GM18517 (cell line): ENCODE measurements at regions not wholly inside any gene's neighbourhood (a gene's known extent, or its start where the extent isn't known, plus 50 kb on each side); places are given as distances from the start of the nearest gene placed in this dataset.
"Not testable (repeated sequence)": the region's sequence is repeated elsewhere in the genome, so short reads cannot be mapped to it uniquely, and the experiment has no call there.

ENCODE experiments used
- ATAC-seq: cut with Tn5 transposase; IDR thresholded peaks from one replicate; pipeline ENCODE4 v1.9.1; 2021; ENCODE audit warnings: mild to moderate bottlenecking, moderate library complexity; ENCODE audit not compliant: unreplicated experiment

DNA sequence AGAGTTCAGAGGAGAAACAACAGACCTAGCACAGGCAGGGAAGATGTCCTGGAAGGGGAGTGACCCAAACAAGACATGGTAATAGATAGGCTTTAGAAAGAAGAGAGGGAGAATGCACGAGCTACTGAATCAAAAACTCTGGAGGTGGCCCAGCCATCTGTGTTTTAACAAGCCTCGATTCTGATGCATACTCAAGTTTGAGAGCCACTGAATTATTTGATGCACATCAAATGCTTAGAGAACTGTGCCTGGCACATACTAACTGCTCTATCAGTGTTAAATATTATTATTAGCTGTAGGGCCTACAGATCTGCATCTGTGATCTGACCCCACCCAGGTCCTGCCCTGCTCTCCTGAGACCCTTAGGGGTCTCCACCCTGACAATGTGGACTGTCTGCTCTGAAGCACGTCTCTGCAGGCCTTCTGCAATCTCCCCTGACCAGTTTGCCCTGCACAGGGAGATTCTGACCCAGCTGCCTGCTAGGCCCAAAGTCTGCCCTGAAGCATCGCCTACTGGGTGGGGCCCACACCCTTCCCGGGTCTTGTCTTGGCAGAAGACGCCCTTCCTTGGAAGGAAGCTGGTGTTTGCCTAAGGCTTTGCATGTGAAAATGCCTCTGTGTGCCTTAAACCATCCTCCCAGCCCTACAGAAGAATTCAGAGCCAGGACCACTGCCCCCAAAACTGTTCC is 201.5 kb upstream of the KLF3 start:
- no peak for ATAC-seq

DNA sequence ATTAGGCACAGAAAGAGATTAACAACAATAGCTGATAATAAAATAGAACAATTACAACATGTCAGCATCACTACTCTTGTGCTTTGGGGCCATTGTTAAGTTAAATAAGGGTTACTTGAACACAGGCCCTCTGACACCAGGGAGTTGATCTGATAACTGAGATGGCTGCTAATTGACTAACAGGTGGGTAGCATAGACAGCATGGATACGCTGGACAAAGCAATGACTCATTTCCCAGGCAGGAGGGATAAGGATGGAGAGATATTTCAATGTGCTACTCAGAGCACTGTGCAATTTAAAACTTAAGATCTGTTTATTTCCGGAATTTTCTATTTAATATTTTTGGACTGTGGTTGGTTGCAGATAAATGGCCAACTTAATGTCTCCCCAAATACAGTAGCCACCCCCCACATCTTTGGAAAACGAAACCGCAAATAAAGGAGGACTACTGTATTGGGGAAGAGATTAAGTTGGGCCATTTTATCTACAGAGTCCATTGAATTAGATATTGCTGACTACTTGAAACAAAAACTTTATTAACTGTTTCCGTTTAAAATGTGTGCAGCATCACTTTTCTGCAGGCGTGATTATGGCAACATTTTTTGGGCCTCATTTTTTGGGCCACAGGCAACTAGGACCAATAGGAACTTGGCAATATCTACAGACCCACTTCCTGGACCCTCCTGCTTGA is 200.6 kb upstream of the KLF3 start:
- ATAC-seq, result no peak

DNA sequence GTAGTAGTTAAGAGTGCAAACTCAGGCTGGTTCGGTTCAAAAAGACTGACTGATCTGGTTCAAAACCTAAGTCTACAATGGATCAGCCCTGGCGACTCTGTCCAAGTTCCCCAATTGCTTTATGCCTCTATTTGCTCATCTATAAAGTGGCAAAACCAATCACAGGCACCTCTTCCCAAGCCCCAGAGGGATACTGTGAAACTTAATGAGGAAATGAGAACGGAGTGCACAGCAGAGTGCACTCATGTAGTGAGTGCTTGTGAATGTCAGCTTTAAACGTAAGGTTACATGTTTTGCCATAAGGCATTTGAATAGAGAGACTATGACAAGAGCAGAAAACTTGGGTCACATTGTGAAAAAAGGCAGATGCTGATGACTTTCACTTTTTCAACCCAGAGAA is 199.7 kb upstream of the KLF3 start:
- no peak for ATAC-seq

DNA sequence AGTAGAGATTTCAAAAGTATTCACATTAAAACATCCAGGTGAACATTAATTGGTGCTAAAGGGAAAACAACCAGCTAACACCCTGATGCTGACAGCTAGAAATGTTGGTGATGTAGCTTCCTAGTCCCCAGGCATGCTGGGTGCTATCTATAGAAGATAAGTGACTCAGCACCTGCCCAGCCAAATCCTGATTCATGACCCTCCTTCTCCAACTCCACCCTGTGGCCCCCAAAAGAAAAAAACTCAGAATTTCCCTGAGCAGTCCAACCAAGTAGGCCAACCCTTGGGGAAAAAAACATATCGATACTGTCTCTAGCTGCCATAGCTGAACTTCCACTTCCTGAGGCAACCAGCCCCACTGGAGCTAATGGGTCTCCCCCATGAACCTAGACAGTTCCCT is 197.6 kb upstream of the KLF3 start:
- no peak for ATAC-seq

DNA sequence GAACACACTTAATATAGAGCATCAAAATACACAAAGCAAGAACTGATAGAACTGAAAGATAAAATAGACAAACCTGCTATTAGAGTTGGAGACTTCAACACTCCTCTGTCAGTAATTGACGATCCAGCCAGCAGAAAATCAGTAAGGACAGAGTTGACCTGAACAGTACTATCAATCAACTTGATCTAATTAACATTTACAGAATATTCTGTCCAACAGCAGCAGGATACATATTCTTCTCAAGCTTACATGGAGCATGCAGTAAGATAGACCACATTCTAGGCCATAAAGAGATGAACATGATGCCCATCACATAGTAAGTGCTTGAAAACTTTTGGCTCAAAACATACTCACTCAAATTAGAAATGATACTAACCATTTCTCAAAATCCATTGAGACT is 196.7 kb upstream of the KLF3 start:
- no peak for ATAC-seq

DNA sequence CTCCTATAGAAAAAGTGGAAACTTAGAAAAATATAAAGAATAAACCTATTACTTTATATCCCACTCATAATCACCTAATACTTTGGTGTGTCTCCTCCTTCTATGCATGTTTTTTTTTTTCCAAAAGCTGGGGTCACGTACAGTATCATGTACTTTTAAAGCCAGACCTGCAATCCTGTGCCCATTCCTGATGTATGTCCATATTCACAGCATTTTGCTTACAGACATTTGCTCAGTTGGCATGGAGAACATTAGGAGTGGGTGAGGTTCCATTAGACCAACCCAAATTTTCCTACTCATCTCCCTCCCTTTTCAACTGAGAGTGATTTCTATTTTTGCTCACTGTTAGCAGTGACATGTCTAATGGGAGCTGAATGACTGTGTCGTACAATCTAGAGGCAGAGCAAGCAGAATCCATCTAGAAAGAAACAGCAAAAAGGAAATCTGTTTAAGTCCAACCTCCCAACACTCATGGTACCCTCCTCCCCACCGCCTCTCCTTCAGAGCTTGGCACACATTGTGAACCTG is 195.6 kb upstream of the KLF3 start:
- no peak for ATAC-seq

DNA sequence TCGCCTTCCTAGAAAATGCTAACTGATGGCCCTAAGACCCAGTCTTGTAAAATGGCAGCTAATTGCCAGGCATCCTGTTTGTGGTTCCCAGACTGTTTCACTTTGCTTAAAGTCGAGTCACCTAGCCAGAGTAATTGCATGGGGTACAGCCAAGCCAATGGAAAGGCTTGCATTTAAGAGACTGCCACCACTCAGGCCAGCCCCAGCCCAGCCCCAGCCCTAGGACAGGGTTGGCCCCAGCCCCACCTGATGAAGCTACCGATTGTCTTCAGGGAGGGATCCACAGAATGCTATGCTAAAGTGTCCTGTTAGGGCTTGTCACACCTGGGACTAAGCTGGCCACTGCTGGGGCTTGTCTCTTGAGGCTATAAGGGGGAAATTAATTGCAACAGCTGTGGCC is 194.6 kb upstream of the KLF3 start:
- no peak for ATAC-seq

DNA sequence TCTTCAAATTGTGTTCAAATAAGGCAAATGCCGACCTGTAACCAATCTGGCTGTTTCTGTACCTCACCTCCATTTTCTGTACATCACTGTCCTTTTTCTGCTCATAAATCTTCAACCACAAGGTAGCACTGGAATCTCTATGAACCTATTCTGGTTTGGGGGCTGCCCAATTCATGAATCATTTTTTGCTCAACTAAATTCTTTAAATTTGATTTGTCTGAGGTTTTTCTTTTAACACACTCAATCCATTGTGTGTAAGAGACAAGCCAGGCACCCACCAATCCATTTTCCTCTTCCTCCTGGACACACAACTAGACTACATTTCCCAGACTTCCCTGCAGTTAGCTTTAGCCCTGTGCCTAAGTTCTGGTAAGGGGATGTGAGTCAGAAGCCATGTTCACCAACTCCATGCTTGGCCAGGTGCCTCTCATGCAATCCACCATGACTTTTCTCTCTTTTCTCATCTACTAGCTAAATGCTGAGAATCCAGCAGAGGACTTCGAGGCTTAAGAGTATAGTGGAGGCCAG is 193.2 kb upstream of the KLF3 start:
- no peak for ATAC-seq

DNA sequence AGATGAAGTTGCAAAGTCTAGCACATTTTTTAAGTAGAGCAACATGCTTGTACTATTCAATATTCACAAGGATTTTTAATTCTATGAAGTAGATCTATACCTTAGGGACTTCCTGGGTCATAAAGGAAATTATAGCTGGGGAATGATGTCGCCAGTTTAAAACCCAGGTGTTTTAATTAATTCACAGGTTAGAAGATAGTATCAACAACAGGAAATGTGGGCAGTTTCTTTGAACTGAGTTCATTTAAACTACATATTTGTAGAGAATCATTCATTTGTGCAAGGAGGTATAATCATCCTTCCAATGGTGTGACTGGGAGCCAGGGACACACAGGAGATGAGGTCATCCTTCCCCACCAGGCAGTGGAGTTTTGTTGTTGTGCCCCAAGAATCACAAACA is 181.3 kb upstream of the KLF3 start:
- ATAC-seq, result no peak

DNA sequence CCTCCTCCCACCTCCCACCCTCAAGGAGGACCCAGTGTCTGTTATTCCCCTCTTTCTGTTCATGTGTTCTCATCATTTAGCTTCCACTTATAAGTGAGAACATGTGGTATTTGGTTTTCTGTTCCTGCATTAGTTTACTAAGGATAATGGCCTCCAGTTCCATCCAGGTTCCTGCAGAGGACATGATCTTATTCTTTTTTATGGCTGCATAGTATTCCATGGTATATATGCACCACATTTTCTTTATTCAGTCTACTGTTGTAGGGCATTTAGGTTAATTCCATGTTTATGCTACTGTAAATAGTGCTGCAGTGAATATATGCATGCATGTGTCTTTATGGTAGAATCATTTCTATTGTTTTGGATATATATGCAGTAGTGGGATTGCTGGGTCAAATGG is 180.4 kb upstream of the KLF3 start:
- not testable (repeated sequence) for ATAC-seq

DNA sequence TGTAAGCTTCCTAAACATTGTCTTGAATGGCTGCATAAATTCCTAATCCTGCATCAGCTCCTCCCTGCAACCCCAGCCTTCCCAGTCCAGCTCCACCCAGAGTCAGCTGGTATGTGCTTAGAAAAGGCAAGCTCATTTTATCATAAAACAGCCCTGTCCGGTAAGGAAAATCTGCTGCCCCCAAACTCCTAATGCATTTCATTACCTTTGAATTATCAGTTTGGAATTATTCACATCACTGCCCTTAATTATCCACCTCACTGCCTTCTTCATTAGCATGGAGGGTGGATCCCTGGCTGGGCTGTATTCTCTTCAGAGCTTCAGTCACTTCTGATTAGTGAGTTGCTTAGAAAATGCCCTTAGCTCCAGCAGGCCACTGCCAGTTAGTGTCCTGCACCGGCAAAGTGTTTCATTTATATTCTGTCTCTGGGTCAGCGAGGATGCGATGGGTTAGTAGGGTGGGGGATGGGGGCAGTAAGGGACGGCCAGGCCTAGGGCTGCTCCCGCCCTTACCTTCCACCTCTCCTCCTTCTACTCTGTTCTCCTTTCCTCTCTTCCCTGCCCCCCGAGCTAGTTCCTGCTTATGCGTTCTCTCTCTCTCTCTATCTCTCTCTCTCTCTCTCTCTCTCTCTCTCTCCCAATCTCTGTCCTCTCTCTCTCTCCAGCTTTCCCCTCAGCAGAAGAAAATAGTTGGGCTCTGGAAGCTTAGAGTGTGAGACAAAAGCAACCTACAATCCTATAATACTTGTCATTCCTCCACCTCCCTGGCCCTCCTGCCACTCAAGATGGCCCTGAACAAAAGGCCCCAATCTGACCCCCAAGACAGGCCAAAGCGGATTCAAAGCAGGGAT is 174.8 kb upstream of the KLF3 start:
- ATAC-seq, result no peak

DNA sequence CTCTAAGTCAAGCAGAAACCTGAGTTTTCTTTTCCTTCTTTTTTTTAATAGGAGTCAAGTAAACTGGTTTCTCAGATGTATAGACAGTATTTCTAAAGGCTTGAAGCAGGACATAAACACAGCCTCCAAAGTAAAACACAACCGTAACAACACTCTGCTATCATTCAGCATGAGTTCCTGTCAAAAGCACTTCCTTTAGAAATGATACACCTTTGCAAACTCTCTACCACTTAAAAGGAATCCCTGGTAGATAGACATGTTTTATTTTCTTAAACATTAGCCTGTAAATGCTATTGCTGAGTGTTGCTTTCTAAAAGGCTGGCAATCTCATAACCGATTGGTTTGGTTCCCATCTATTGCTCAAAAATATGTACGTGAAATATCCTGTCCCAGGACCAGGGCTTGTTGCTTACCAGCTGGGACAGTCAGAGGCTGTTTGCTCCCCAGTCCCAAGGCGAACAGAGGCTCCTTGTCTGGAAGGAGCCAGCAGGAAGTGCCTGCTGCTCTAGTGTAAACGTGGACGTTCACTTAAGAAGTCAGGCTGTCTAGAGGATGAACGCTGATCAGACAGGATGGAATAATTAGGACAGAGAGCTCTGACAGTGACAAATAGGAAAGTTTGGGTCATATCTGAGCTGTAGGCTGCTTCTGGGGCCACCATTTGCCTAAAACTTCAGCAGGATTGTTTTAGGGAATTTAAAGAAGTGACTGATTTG is 173.9 kb upstream of the KLF3 start:
- ATAC-seq, result no peak

DNA sequence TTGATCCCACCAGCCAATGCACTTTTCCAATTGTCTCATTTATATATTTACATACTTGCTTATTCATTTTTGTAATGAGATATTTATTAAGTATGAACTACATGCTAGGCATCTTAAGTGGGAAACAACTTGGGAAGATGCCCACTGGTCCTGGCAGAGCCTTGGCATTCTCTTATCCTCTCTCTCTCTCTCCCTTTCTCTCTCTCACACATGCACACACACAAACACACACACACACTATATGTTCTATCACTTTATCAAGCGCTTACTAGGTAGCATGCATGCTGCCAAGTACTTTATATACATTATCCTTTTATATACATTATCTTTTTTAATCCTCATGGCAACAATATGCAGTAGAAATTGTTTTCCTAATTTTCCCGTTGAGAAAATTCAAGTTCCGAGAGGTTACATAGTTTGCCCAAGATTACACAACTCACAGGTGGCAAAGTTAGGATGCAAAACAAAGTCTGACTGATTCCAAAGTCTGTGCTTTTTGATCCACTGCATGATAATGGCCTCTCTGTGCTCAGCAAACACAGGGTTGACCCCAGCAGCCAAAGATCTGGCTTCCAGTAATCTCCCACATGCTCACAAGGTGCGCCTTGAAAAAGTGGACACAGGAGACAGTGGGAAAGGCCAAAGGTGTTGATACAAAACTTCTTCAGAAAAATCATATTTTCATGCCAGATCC is 173.1 kb upstream of the KLF3 start:
- ATAC-seq, result no peak

DNA sequence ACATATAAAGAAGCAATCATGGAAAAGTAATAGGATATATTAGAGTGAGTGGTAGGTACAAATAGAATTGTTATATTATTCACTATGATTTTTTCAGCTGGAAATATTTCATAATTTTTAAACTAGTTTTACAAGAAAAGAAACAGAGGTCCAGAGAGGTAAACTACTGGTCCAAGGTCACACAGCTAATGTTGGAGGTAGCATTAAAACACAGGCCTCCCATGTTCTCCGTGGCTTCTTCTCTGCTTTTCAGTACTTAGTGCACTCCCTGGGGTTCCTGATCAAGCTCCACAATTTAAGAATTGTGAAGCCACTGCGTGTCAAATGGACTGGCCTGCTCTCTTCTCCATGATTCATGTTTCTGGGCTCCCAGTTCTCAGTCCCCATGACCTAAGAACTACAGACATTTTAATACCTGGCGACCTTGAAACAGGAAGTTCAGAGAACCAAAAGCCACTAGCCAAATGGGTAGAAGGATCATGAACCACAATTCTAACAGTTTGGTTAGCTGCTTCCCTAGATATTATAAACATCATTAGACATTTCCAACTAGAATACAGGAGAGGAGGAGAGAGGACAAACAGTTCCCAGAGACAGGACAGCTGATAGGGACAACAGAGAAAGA is 172.0 kb upstream of the KLF3 start:
- ATAC-seq, result no peak

DNA sequence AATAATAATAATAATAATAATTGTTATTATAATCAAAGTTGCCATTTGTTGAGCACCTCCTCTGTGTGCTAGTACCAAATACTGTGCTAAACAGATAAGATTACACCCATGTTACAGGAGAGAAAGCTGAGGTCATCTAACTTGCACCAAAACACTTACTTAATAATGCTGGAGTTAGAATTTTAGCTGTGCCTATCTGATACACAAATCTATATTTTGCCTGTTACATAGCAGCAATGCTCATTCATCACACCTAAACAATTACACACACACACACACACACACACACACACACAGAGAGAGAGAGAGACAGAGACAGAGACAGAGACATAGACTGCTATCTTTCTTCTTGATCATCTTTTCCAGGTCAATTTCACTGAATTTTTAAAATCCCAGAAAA is 170.9 kb upstream of the KLF3 start:
- ATAC-seq, result no peak

DNA sequence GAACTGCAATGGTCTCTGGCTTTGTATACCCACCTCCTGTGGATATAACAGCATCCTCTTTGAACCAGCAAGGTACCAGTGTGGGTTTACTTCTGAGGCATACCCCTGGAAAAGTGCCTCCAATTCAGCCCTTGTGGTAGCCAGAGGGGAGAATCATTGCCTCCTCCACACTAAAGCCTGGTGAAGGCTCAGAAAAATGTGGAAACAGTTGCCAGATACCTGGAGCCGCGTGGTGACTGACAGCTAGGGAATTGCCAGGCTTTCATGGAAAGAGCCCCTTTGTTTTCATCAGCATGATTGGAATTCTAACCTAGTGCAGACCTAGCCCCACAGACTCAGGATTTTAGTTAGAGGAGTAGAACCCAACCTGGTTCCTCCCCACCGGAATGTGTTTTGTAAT is 168.6 kb upstream of the KLF3 start:
- ATAC-seq, result no peak

DNA sequence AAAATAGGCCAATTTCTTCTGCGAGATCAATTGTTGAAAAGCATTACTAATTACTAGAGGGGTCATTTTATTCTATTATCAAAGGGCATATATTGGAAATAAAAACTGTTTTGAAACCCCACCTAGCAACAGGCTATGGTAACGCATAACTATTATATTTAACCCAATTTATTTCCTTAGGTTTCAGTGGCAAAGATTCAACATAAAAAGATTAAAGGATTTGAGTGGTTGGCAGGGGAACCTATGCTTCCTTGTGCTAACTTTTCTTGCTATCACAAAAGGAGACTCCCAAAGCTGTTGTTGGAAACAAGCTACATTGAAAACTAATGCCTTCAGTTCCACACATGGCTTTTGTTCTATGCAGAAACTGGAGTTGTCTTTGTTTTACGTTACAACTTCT is 166.9 kb upstream of the KLF3 start:
- no peak for ATAC-seq

DNA sequence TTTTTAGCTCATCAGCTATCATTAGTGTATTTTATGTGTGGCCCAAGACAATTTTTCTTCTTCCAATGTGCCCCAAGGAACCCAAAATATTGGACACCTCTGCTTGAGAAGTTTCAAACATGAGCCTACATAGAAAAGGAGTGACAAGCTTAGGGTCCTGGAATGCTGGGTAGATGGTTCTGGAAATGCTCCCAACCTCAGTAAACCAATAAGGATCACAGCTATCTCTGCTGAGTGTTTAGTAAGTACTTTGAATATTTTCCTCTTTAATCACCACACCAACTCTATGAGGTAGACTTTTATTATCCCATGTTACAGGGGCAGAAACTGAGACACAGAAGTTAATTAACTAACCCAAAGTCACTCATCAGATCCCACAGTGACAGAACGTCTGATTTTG is 164.9 kb upstream of the KLF3 start:
- no peak for ATAC-seq

DNA sequence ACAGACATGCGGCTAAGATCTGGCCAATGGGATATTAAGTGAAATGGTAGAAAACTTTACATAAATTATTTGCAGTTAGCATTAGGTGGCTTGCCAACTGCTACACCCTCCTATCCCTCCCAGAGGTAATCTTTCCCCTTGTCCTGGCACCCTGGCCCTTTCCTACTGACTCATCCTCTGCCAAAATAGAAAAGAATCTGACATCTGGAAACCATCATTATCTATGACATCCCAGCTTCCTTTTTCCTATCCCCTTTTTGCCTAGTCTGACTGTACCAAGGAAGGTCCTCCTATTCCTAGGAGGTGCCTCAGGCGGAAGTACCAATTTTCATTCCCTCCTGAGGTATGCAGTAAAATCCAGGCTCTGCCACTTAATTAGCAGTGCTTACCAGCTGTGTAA is 163.6 kb upstream of the KLF3 start:
- no peak for ATAC-seq

DNA sequence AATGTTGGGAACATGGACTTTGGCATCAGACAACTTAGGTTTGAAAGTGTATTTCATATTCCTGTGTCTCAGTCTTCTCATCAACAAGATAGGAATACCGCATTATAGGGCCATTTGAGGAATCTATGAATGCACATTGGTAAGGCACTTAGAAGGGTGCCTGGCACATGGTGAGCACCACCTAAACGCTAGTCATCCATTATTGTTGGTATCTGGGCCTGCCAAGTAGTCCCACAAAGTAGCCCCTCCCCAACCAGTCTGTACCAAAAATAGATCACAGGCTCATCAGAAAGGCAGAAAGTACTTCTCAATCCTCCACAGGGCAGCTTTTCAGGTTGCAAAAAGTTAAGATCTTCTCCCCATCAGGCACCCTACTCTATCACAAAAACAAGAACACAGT is 162.3 kb upstream of the KLF3 start:
- ATAC-seq, result no peak
